OCI-LY3 (cell line): ENCODE measurements at regions not wholly inside any gene's neighbourhood (a gene's known extent, or its start where the extent isn't known, plus 50 kb on each side); places are given as distances from the start of the nearest gene placed in this dataset.

Experiments used
- H2AFZ ChIP-seq: fragments of 200-600, 300-600 bp; shearing (Covaris generic); 2 replicates; pipeline ENCODE4 v1.6.0; 2014; ENCODE audit warnings: antibody characterized with exemption, low read depth, low read length
- H3K27ac ChIP-seq: fragments of 200-600, 300-600 bp; sonication (generic); 2 replicates; pipeline ENCODE4 v1.5.1; 2014; ENCODE audit warnings: mild to moderate bottlenecking, low read length, moderate library complexity, mixed read lengths
- H3K27me3 ChIP-seq: fragments of 200-600, 300-600 bp; sonication (generic); 2 replicates; pipeline ENCODE4 v1.6.1; 2014; ENCODE audit warnings: low read depth, low read length, mixed read lengths
- H3K36me3 ChIP-seq: fragments of 200-600, 300-600 bp; sonication (generic); replicated peaks from 2 replicates; pipeline ENCODE3; 2014; ENCODE audit warnings: low read depth, low read length, mixed read lengths
- H3K4me1 ChIP-seq: fragments of 300-600, 200-600 bp; sonication (generic); 2 replicates; pipeline ENCODE4 v1.6.1; 2014; ENCODE audit warnings: low read length, mixed read lengths
- H3K4me2 ChIP-seq: fragments of 200-600, 300-600 bp; sonication (generic); 2 replicates; pipeline ENCODE4 v1.6.1; 2014; ENCODE audit warnings: low read length, mixed read lengths
- H3K4me3 ChIP-seq: fragments of 300-600, 200-600 bp; sonication (generic); 2 replicates; pipeline ENCODE4 v1.5.1; 2014; ENCODE audit warnings: antibody characterized with exemption, mild to moderate bottlenecking, low read length, moderate library complexity
- H3K79me2 ChIP-seq: fragments of 300-600, 200-600 bp; shearing (Covaris generic); 2 replicates; pipeline ENCODE4 v1.6.1; 2014; ENCODE audit warnings: mild to moderate bottlenecking, low read length, mixed read lengths
- H3K9ac ChIP-seq: fragments of 300-600, 200-600 bp; shearing (Covaris generic); 2 replicates; pipeline ENCODE4 v1.6.0; 2014; ENCODE audit warnings: mild to moderate bottlenecking, low read length, moderate library complexity
- H3K9me3 ChIP-seq: fragments of 200-600, 300-600 bp; shearing (Covaris generic); 2 replicates; pipeline ENCODE4 v1.6.1; 2014; ENCODE audit warnings: low read length, mixed read lengths; ENCODE audit not compliant: insufficient read depth
- H4K20me1 ChIP-seq: fragments of 200-600, 300-600 bp; sonication (generic); 2 replicates; pipeline ENCODE4 v1.6.1; 2016; ENCODE audit warnings: low read length, mixed read lengths; ENCODE audit not compliant: insufficient read depth
- CTCF ChIP-seq: fragments of 200-600, 300-600 bp; sonication (generic); IDR thresholded peaks from 2 replicates; pipeline ENCODE4 v1.5.1; 2014; ENCODE audit warnings: antibody characterized with exemption, low read length, low read depth
- EZH2phosphoT487 ChIP-seq: fragments of 200-600 bp; shearing (Covaris generic); IDR thresholded peaks from 2 replicates; pipeline ENCODE4 v1.6.1; 2018; ENCODE audit warnings: antibody characterized with exemption, mixed run types, low read depth

GRCh38 chr7:156069891-156070290 lies 257.6 kb upstream of the SHH start:
- Histone ChIP-seq H3K9me3 (no peaks in the 10 kb centered on the region), H3K27ac (no peak overlapping the region), H2AFZ (no peak overlapping the region), H3K79me2 (no peaks in the 10 kb centered on the region), H4K20me1 (no peaks in the 10 kb centered on the region), H3K27me3 (peaks cover 25% of the 10 kb centered on the region), H3K4me2 (no peak overlapping the region), H3K4me1 (no peaks in the 10 kb centered on the region), H3K4me3 (no peak overlapping the region), H3K9ac (no peak overlapping the region), H3K36me3 (no peaks in the 10 kb centered on the region)
- no peak for TF ChIP-seq CTCF
- no peak for TF ChIP-seq EZH2phosphoT487

- H3K9me3 ChIP-seq = no peaks in the 10 kb centered on the region
- H3K27me3 ChIP-seq = peaks cover 25% of the 10 kb centered on the region
- H3K36me3 ChIP-seq = no peaks in the 10 kb centered on the region
- no peaks in the 10 kb centered on the region for H3K4me1 ChIP-seq
- no peak overlapping the region for H2AFZ ChIP-seq
- H4K20me1 ChIP-seq = no peaks in the 10 kb centered on the region
- no peak overlapping the region for H3K4me3 ChIP-seq
- H3K9ac ChIP-seq = no peak overlapping the region
- TF ChIP-seq EZH2phosphoT487 (no peak), CTCF (no peak)
- H3K4me2 ChIP-seq = no peak overlapping the region
- no peak overlapping the region for H3K27ac ChIP-seq
- no peaks in the 10 kb centered on the region for H3K79me2 ChIP-seq
Measured at GRCh38 chr7:156067156-156067555, 254.9 kb upstream of the SHH start.

- Histone ChIP-seq H3K27me3 (peaks cover 25% of the 10 kb centered on the region), H3K4me1 (no peaks in the 10 kb centered on the region), H3K4me2 (no peak overlapping the region), H3K9me3 (no peaks in the 10 kb centered on the region; the same call in 1 of the 2 replicates), H4K20me1 (no peaks in the 10 kb centered on the region), H3K36me3 (no peaks in the 10 kb centered on the region), H3K9ac (no peak overlapping the region), H2AFZ (no peak overlapping the region), H3K4me3 (no peak overlapping the region), H3K27ac (no peak overlapping the region), H3K79me2 (no peaks in the 10 kb centered on the region)
- TF ChIP-seq EZH2phosphoT487 (no peak), CTCF (no peak)
Measured at GRCh38 chr7:156065400-156065799, 253.1 kb upstream of the SHH start.

- H3K9ac ChIP-seq = no peak overlapping the region
- no peaks in the 10 kb centered on the region for H3K4me1 ChIP-seq
- H3K4me2 ChIP-seq = no peak overlapping the region
- no peak overlapping the region for H3K4me3 ChIP-seq
- no peak for TF ChIP-seq EZH2phosphoT487
- no peak for TF ChIP-seq CTCF
- no peak overlapping the region for H3K27ac ChIP-seq
- peaks cover 25% of the 10 kb centered on the region for H3K27me3 ChIP-seq
- no peaks in the 10 kb centered on the region for H3K79me2 ChIP-seq
- no peak overlapping the region for H2AFZ ChIP-seq
- H3K36me3 ChIP-seq = no peaks in the 10 kb centered on the region
- no peaks in the 10 kb centered on the region; the same call in 1 of the 2 replicates for H3K9me3 ChIP-seq
- H4K20me1 ChIP-seq = no peaks in the 10 kb centered on the region
Measured at GRCh38 chr7:156064971-156065386, 252.7 kb upstream of the SHH start.
